PC-3 (cell line): ENCODE measurements at regions not wholly inside any gene's neighbourhood (a gene's known extent, or its start where the extent isn't known, plus 50 kb on each side); places are given as distances from the start of the nearest gene placed in this dataset.

Experiments
- ATAC-seq: fragments of 200-7000 bp; cut with Tn5 transposase; 2 replicates; pipeline ENCODE4 v1.9.1; 2020; ENCODE audit warnings: mild to moderate bottlenecking, moderate library complexity
- BruUV-seq: library from RNA; stranded (reverse); fragments of 400-500 nt; replicated peaks from 2 replicates; lab custom pipeline; 2021; lab: Mats Ljungman, UMichigan
- CTCF ChIA-PET: fragments of 300-600 bp; sonication (Branson Sonifier 250); formaldehyde crosslinking; loops from one replicate; lab custom pipeline; 2022; ENCODE audit warnings: antibody characterized with exemption; lab: Charles Lee
- POLR2A ChIA-PET: fragments of 300-600 bp; sonication (Branson Sonifier 250); formaldehyde crosslinking; loops from one replicate; lab custom pipeline; 2022; ENCODE audit warnings: antibody characterized with exemption; ENCODE audit not compliant: unreplicated experiment; lab: Charles Lee
- DNase-seq: peaks from one replicate; pipeline ENCODE4 v3.0.0-alpha.2; 2015
- H2AFZ ChIP-seq: fragments of 300-600 bp; sonication (generic); 2 replicates; pipeline ENCODE4 v1.6.0; 2016; ENCODE audit warnings: antibody characterized with exemption, low read length
- H3F3A ChIP-seq: fragments of 300-600 bp; sonication (generic); one replicate; pipeline ENCODE4 v1.6.0; 2017; ENCODE audit warnings: antibody characterized with exemption, low read length, control low read depth, mild to moderate bottlenecking; ENCODE audit not compliant: unreplicated experiment
- H3K27ac ChIP-seq: fragments of 300-600 bp; sonication (generic); 2 replicates; pipeline ENCODE4 v1.5.1; 2016; ENCODE audit warnings: mild to moderate bottlenecking, low read length
- H3K27me3 ChIP-seq: fragments of 300-600 bp; sonication (generic); 2 replicates; pipeline ENCODE4 v1.6.1; 2016; ENCODE audit warnings: low read length, mixed read lengths
- H3K36me3 ChIP-seq: fragments of 300-600 bp; sonication (generic); 2 replicates; pipeline ENCODE4 v1.6.1; 2016; ENCODE audit warnings: low read depth, mixed run types, low read length, mixed read lengths
- H3K4me1 ChIP-seq: fragments of 300-600 bp; sonication (generic); 2 replicates; pipeline ENCODE4 v1.5.1; 2016; ENCODE audit warnings: low read length; ENCODE audit not compliant: insufficient read depth
- H3K4me2 ChIP-seq: fragments of 300-600 bp; sonication (generic); 2 replicates; pipeline ENCODE4 v1.6.0; 2016; ENCODE audit warnings: low read length
- H3K4me3 ChIP-seq: fragments of 300-600 bp; sonication (generic); 2 replicates; pipeline ENCODE4 v1.5.1; 2016; ENCODE audit warnings: mild to moderate bottlenecking, low read length, mixed read lengths
- H3K79me2 ChIP-seq: fragments of 300-600 bp; sonication (generic); 2 replicates; pipeline ENCODE4 v1.6.1; 2017; ENCODE audit warnings: low read length, mixed read lengths
- H3K9ac ChIP-seq: fragments of 300-600 bp; sonication (generic); 2 replicates; pipeline ENCODE4 v1.6.0; 2016; ENCODE audit warnings: mild to moderate bottlenecking, low read length
- H3K9me2 ChIP-seq: fragments of 300-600 bp; sonication (generic); replicated peaks from 2 replicates; pipeline ENCODE4 v1.6.1; 2016; ENCODE audit warnings: mixed run types, low read length, mixed read lengths
- H3K9me3 ChIP-seq: fragments of 300-600 bp; sonication (generic); 2 replicates; pipeline ENCODE4 v1.6.1; 2016; ENCODE audit warnings: low read length, mixed read lengths
- H4K20me1 ChIP-seq: fragments of 300-600 bp; sonication (generic); 2 replicates; pipeline ENCODE4 v1.6.1; 2016; ENCODE audit warnings: low read length, mixed read lengths
- EZH2 ChIP-seq: fragments of 300-600 bp; sonication (generic); IDR thresholded peaks from one replicate; pipeline ENCODE4 v1.6.1; 2017; ENCODE audit warnings: antibody characterized with exemption, mild to moderate bottlenecking, low read length; ENCODE audit not compliant: unreplicated experiment
- EZH2phosphoT487 ChIP-seq: fragments of 300-600 bp; sonication (generic); IDR thresholded peaks from 2 replicates; pipeline ENCODE4 v1.6.1; 2018; ENCODE audit warnings: mild to moderate bottlenecking, antibody characterized with exemption, low read length, borderline replicate concordance
- intact Hi-C: fragments of 100-400 bp; cut with micrococcal nuclease; formaldehyde crosslinking; loops from 2 replicates; pipeline ENCODE4 v1.9.0; 2023
- TF ChIP-seq, protein P1 (sequence below): fragments of 300-600 bp; sonication (generic); conservative IDR thresholded peaks from 2 replicates; pipeline ENCODE4 v1.5.1; 2017; ENCODE audit warnings: antibody characterized with exemption, low read depth, mild to moderate bottlenecking, low read length

DNA sequence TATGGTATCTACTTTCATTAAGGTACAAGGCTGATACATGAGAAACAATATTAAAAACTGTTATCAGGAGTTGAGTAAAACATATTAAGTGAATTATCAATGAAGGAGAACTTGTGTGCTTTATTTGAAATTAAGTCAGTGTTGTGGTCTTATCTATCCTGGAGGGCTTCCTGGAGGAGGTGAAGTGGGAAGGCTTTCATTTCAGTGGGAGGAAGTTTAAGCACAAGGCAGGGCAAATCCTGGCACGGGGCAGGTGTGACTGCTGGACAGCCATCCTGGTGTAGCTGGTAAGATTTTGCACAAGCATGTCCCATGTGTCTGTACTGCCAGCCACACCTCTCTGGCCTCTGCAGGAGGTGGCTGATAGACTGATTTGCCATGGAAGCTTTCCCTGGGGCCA lies 159.7 kb upstream of the SKOR2 start:
- Histone ChIP-seq H3K4me3 (no peak overlapping the region), H3K27me3 (no peaks in the 10 kb centered on the region; the same call in none of the 2 replicates), H3K9me3 (no peaks in the 10 kb centered on the region), H3K4me2 (no peak overlapping the region), H2AFZ (no peak overlapping the region), H3F3A (no peaks in the 10 kb centered on the region), H3K79me2 (no peaks in the 10 kb centered on the region), H3K9me2 (no peaks in the 10 kb centered on the region), H3K9ac (no peak overlapping the region), H3K27ac (no peak overlapping the region), H4K20me1 (no peaks in the 10 kb centered on the region), H3K36me3 (no peaks in the 10 kb centered on the region), H3K4me1 (no peaks in the 10 kb centered on the region)
- intact Hi-C loops: no loop called here
- BruUV-seq: no TSS peak
- ChIA-PET POLR2A (no interaction called here), CTCF (no interaction called here)
- TF ChIP-seq EZH2phosphoT487: no peak
- TF ChIP-seq, protein P1, sequence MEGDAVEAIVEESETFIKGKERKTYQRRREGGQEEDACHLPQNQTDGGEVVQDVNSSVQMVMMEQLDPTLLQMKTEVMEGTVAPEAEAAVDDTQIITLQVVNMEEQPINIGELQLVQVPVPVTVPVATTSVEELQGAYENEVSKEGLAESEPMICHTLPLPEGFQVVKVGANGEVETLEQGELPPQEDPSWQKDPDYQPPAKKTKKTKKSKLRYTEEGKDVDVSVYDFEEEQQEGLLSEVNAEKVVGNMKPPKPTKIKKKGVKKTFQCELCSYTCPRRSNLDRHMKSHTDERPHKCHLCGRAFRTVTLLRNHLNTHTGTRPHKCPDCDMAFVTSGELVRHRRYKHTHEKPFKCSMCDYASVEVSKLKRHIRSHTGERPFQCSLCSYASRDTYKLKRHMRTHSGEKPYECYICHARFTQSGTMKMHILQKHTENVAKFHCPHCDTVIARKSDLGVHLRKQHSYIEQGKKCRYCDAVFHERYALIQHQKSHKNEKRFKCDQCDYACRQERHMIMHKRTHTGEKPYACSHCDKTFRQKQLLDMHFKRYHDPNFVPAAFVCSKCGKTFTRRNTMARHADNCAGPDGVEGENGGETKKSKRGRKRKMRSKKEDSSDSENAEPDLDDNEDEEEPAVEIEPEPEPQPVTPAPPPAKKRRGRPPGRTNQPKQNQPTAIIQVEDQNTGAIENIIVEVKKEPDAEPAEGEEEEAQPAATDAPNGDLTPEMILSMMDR: no peak
- TF ChIP-seq EZH2: no peak
- no peak for ATAC-seq
- DNase-seq: no peak

DNA sequence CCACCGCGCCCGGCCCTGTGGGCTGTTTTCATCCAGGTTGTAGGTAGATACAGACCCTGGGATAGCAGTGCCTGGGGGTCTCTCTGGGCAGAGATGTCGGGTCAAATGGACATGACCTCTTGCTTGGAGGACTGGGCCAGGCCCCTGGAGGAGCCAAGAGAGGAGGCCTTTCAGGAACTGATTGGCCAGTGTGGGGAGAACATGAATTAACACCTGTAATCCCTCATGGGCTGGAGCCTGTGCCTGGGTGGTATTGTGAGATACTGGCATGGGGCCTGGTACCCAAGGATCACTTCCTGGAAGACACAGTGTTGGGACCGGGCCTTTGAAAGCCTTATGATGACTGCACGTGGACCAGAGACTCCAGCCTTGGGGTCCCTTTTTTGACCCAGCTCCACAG lies 158.7 kb upstream of the SKOR2 start:
- no peak for ATAC-seq
- TF ChIP-seq, protein P1: no peak
- TF ChIP-seq EZH2phosphoT487 (no peak), EZH2 (no peak)
- intact Hi-C loops: no loop called here
- Histone ChIP-seq H3K9me2 (no peaks in the 10 kb centered on the region), H3K9me3 (no peaks in the 10 kb centered on the region), H3K4me1 (no peaks in the 10 kb centered on the region), H3K27me3 (no peaks in the 10 kb centered on the region; the same call in 1 of the 2 replicates), H3K9ac (no peak overlapping the region), H3F3A (no peaks in the 10 kb centered on the region), H3K36me3 (no peaks in the 10 kb centered on the region), H3K4me3 (no peak overlapping the region), H4K20me1 (no peaks in the 10 kb centered on the region), H3K79me2 (no peaks in the 10 kb centered on the region), H3K27ac (no peak overlapping the region), H2AFZ (no peak overlapping the region), H3K4me2 (no peak overlapping the region)
- no peak for DNase-seq
- CTCF ChIA-PET: no interaction called here
- BruUV-seq: no TSS peak
- POLR2A ChIA-PET: no interaction called here

DNA sequence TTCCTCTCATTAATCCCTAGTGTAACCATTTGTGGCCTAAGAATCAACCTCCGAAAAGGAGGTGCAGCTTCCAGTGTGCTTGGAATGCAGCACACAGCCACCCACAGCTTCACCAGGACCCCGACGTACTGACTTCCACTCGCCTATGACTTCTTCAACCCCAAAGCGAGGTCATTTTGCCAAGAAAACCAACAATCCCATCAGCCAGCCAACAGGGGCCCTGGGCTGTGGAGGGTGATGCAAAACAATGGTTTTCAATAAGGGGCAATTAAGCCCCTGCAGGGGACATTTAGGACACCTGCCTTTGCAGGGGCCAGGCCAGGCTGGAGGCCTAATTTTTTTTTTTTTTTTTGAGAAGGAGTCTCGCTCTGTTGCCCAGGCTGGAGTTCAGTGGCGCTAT lies 158.1 kb upstream of the SKOR2 start:
- no peaks in the 10 kb centered on the region for H4K20me1 ChIP-seq
- ChIA-PET POLR2A (no interaction called here), CTCF (interaction anchor here (0.6 kb wide), 1 partner anchor 11 kb away, joined by 4 read pairs; no protein-coding TSS in a partner anchor)
- no peak overlapping the region for H2AFZ ChIP-seq
- TF ChIP-seq EZH2phosphoT487 (no peak), EZH2 (no peak)
- TF ChIP-seq, protein P1: no peak
- H3K9ac ChIP-seq: no peak overlapping the region
- H3K9me3 ChIP-seq: no peaks in the 10 kb centered on the region
- ATAC-seq (no peak), DNase-seq (no peak)
- intact Hi-C loops: no loop called here
- H3K4me2 ChIP-seq: no peak overlapping the region
- no peaks in the 10 kb centered on the region for H3K79me2 ChIP-seq
- H3K4me3 ChIP-seq: no peak overlapping the region
- BruUV-seq: no TSS peak
- H3K9me2 ChIP-seq: no peaks in the 10 kb centered on the region
- H3K27ac ChIP-seq: no peak overlapping the region
- no peaks in the 10 kb centered on the region for H3K36me3 ChIP-seq
- H3F3A ChIP-seq: no peaks in the 10 kb centered on the region
- H3K4me1 ChIP-seq: no peaks in the 10 kb centered on the region
- no peaks in the 10 kb centered on the region for H3K27me3 ChIP-seq
